Testis (tissue), 2 donors: ENCODE measurements at regions not wholly inside any gene's neighbourhood (a gene's known extent, or its start where the extent isn't known, plus 50 kb on each side); places are given as distances from the start of the nearest gene placed in this dataset.

Source experiments
- DNase-seq: peaks from one replicate; pipeline ENCODE4 v3.0.0-alpha.2; 2019
- H3K27ac ChIP-seq, 2 donors: fragments of 200-600 bp; sonication (generic); one replicate each; pipeline ENCODE4 v1.5.1; 2019
- H3K27me3 ChIP-seq: fragments of 200-600 bp; sonication (generic); one replicate; pipeline ENCODE4 v1.5.1; 2019
- H3K36me3 ChIP-seq: fragments of 200-600 bp; sonication (generic); one replicate; pipeline ENCODE4 v1.5.1; 2017; ENCODE audit warnings: low read depth; ENCODE audit errors: missing control alignments
- H3K4me1 ChIP-seq: fragments of 200-600 bp; sonication (generic); one replicate; pipeline ENCODE4 v1.5.1; 2019
- H3K4me3 ChIP-seq, 2 donors: fragments of 200-600 bp; sonication (generic); one replicate each; pipeline ENCODE4 v1.5.1; 2017 to 2019
- H3K9me3 ChIP-seq: fragments of 200-600 bp; sonication (generic); one replicate; pipeline ENCODE4 v1.5.1; 2017
- CTCF ChIP-seq, 3 experiments: fragments of 450-650 bp in 2 of 3; fragments of 200-600 bp in 1 of 3; sonication (generic) in 1 of 3; IDR thresholded peaks; one replicate each; pipeline ENCODE4 v1.5.1; 2016 to 2019; ENCODE audit warnings: antibody characterized with exemption in 3 of 3, mild to moderate bottlenecking in 2 of 3, moderate library complexity in 1 of 3
- POLR2A ChIP-seq: fragments of 450-650 bp; IDR thresholded peaks from one replicate; pipeline ENCODE4 v1.6.1; 2017; ENCODE audit warnings: antibody characterized with exemption, mild to moderate bottlenecking, moderate library complexity
- WGBS, 2 donors: methylation state at CpG; one replicate each; pipeline ENCODE4 v1.1.5; 2018; 5-methylcytosine and 5-hydroxymethylcytosine counted together
- intact Hi-C: fragments of 100-400 bp; cut with DNase I; formaldehyde crosslinking; loops from one replicate; pipeline ENCODE4 v1.15.1; 2023; ENCODE audit warnings: low total_unique reads

GRCh38 chr18:60445341-60445740, 72.8 kb upstream of the MC4R start:
- DNase-seq = no peak
- no peaks in the 10 kb centered on the region for H3K27me3 ChIP-seq
- no peaks in the 10 kb centered on the region for H3K9me3 ChIP-seq
- no peak overlapping the region for H3K27ac ChIP-seq
- no peak overlapping the region for H3K4me3 ChIP-seq
- no peaks in the 10 kb centered on the region for H3K4me1 ChIP-seq
- no peaks in the 10 kb centered on the region for H3K36me3 ChIP-seq
- TF ChIP-seq CTCF (IDR thresholded peaks at IDR 0.05) = no peak
- no peak for TF ChIP-seq POLR2A
- intact Hi-C loops = no loop called here

- no peak for DNase-seq
- Histone ChIP-seq H3K4me3 (no peak overlapping the region), H3K36me3 (no peaks in the 10 kb centered on the region), H3K4me1 (no peaks in the 10 kb centered on the region), H3K27me3 (no peaks in the 10 kb centered on the region), H3K9me3 (no peaks in the 10 kb centered on the region), H3K27ac (no peak overlapping the region)
- intact Hi-C loops = no loop called here
- no peak for TF ChIP-seq POLR2A
- no peak for TF ChIP-seq CTCF (IDR thresholded peaks at IDR 0.05)
- WGBS, 2 donors = 66 to 86% methylated on average over 4 to 5 of the region's 5 CpGs
Measured at GRCh38 chr18:60446821-60447220, 74.2 kb upstream of the MC4R start.

- Histone ChIP-seq H3K36me3 (no peaks in the 10 kb centered on the region), H3K9me3 (no peaks in the 10 kb centered on the region), H3K27ac (no peak overlapping the region), H3K27me3 (no peaks in the 10 kb centered on the region), H3K4me3 (no peak overlapping the region), H3K4me1 (no peaks in the 10 kb centered on the region)
- no peak for DNase-seq
- intact Hi-C loops = no loop called here
- 84 to 91% methylated on average over 3 of the region's 3 CpGs for WGBS, 2 donors
- no peak for TF ChIP-seq CTCF (IDR thresholded peaks at IDR 0.05)
- no peak for TF ChIP-seq POLR2A
Measured at GRCh38 chr18:60448487-60449267, 76.1 kb upstream of the MC4R start.

GRCh38 chr18:60452421-60452820, 79.8 kb upstream of the MC4R start:
- WGBS, 2 donors = 79 to 84% methylated on average over 1 of the region's 1 CpG
- Histone ChIP-seq H3K4me3 (no peak overlapping the region), H3K4me1 (no peaks in the 10 kb centered on the region), H3K9me3 (no peaks in the 10 kb centered on the region), H3K27ac (no peak overlapping the region), H3K36me3 (no peaks in the 10 kb centered on the region), H3K27me3 (no peaks in the 10 kb centered on the region)
- intact Hi-C loops = no loop called here
- TF ChIP-seq POLR2A (no peak), CTCF (IDR thresholded peaks at IDR 0.05) (no peak)
- DNase-seq = no peak

GRCh38 chr18:60466677-60467076, 94.1 kb upstream of the MC4R start:
- DNase-seq = no peak
- no peak overlapping the region for H3K4me3 ChIP-seq
- WGBS, 2 donors = 95 to 96% methylated on average over 3 of the region's 3 CpGs
- intact Hi-C loops = no loop called here
- no peak for TF ChIP-seq POLR2A
- no peak for TF ChIP-seq CTCF (IDR thresholded peaks at IDR 0.05)
- H3K36me3 ChIP-seq = no peaks in the 10 kb centered on the region
- H3K4me1 ChIP-seq = no peaks in the 10 kb centered on the region
- no peaks in the 10 kb centered on the region for H3K27me3 ChIP-seq
- H3K9me3 ChIP-seq = no peaks in the 10 kb centered on the region
- no peak overlapping the region for H3K27ac ChIP-seq
